Gastroesophageal sphincter (tissue), 3 donors: ENCODE measurements at regions not wholly inside any gene's neighbourhood (a gene's known extent, or its start where the extent isn't known, plus 50 kb on each side); places are given as distances from the start of the nearest gene placed in this dataset.

Experiments used
- EP300 ChIP-seq: sonication (generic); formaldehyde crosslinking; IDR thresholded peaks from one replicate; pipeline ENCODE4 v1.6.1; 2017; ENCODE audit warnings: antibody characterized with exemption, mild to moderate bottlenecking
- POLR2A ChIP-seq, 2 donors: fragments of 450-650 bp; IDR thresholded peaks; one replicate each; pipeline ENCODE4 v1.6.1; 2017; ENCODE audit warnings: antibody characterized with exemption in 2 of 2, mild to moderate bottlenecking in 2 of 2, moderate library complexity in 1 of 2
- POLR2AphosphoS5 ChIP-seq: sonication (generic); formaldehyde crosslinking; IDR thresholded peaks from one replicate; pipeline ENCODE4 v1.6.1; 2017; ENCODE audit warnings: antibody characterized with exemption
- TF ChIP-seq, protein P1 (sequence below), 4 experiments: fragments of 200-600 bp in 2 of 4; fragments of 450-650 bp in 2 of 4; sonication (generic) in 1 of 4; IDR thresholded peaks; one replicate each; pipeline ENCODE4 v1.5.1; 2017 to 2019; ENCODE audit warnings: antibody characterized with exemption in 4 of 4, mild to moderate bottlenecking in 2 of 4, moderate library complexity in 2 of 4

DNA sequence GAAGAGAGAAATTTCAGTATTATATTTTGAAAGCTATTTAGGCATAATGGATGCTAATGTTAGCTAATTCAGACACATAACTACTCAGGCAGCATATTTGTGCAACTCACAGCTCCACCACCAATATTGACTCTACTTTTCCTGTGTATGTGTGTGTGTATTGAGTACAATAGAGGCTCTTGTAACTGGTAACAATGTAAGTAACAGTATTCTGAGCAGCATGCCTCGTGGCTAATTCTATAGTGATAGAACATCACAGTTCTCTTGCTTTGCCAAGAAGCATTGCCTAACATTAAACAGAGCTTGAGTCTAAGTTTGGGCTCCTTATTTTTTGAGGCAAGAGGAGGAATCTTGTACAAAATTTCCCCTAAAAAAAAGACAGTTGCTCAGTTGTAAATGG is 98.6 kb upstream of the ARHGEF26 start:
- TF ChIP-seq, protein P1, sequence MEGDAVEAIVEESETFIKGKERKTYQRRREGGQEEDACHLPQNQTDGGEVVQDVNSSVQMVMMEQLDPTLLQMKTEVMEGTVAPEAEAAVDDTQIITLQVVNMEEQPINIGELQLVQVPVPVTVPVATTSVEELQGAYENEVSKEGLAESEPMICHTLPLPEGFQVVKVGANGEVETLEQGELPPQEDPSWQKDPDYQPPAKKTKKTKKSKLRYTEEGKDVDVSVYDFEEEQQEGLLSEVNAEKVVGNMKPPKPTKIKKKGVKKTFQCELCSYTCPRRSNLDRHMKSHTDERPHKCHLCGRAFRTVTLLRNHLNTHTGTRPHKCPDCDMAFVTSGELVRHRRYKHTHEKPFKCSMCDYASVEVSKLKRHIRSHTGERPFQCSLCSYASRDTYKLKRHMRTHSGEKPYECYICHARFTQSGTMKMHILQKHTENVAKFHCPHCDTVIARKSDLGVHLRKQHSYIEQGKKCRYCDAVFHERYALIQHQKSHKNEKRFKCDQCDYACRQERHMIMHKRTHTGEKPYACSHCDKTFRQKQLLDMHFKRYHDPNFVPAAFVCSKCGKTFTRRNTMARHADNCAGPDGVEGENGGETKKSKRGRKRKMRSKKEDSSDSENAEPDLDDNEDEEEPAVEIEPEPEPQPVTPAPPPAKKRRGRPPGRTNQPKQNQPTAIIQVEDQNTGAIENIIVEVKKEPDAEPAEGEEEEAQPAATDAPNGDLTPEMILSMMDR (IDR thresholded peaks at IDR 0.05) = no peak
- TF ChIP-seq POLR2A (IDR thresholded peaks at IDR 0.05) (no peak), POLR2AphosphoS5 (no peak), EP300 (no peak)
